A549 (cell line): ENCODE measurements at regions not wholly inside any gene's neighbourhood (a gene's known extent, or its start where the extent isn't known, plus 50 kb on each side); places are given as distances from the start of the nearest gene placed in this dataset.

ENCODE experiments used
- ATAC-seq, 2 experiments: fragments of 200-7000 bp in 1 of 2; fragments of >200 bp in 1 of 2; cut with Nextera tagmentation in 1 of 2; cut with Tn5 transposase in 1 of 2; 3 replicates each; pipeline versions ENCODE4 v1.8.0 to v1.9.1; 2018 to 2020; ENCODE audit warnings: mild to moderate bottlenecking in 1 of 2, moderate library complexity in 1 of 2
- CTCF ChIA-PET: fragments of 300-600 bp; sonication (Branson Sonifier 250); formaldehyde crosslinking; extraction: SDS; loops from one replicate; lab custom pipeline; 2021; ENCODE audit warnings: antibody characterized with exemption, inconsistent platforms; lab: Yijun Ruan, JAX
- POLR2A ChIA-PET: fragments of 350-600 bp; formaldehyde crosslinking; extraction: SDS; loops from one replicate; lab custom pipeline; 2021; ENCODE audit warnings: antibody characterized with exemption, inconsistent platforms; lab: Yijun Ruan, JAX
- DNase-seq, 2 experiments: peaks; one replicate each; pipeline versions ENCODE4 v3.0.0 to v3.0.0-alpha.2; 2011 to 2016; ENCODE audit warnings: low read depth in 1 of 2, low spot score in 1 of 2
- FAIRE-seq: peaks from 2 replicates; lab custom pipeline; 2011; peaks lifted over from hg19 to GRCh38; lab: Jason Lieb, UNC
- H3K27ac ChIP-seq, 2 experiments: fragments of >200 bp; sonication (Bioruptor Twin); formaldehyde crosslinking; 3 replicates each; pipeline ENCODE4 v1.5.1; 2016 to 2017
- H3K4me1 ChIP-seq: fragments of >200 bp; sonication (Bioruptor Twin); formaldehyde crosslinking; 3 replicates; pipeline ENCODE4 v1.6.1; 2016
- H3K4me2 ChIP-seq: fragments of >200 bp; sonication (Bioruptor Twin); formaldehyde crosslinking; 3 replicates; pipeline ENCODE4 v1.6.1; 2016
- H3K4me3 ChIP-seq: fragments of >200 bp; sonication (Bioruptor Twin); formaldehyde crosslinking; 3 replicates; pipeline ENCODE4 v1.5.1; 2016
- H3K9me3 ChIP-seq: fragments of >200 bp; sonication (Bioruptor Twin); formaldehyde crosslinking; 3 replicates; pipeline ENCODE4 v1.6.1; 2016
- CBX8 ChIP-seq: fragments of 200-600 bp; sonication (generic); IDR thresholded peaks from 2 replicates; pipeline ENCODE4 v1.6.1; 2016
- EHF ChIP-seq: fragments of 250-450 bp; sonication (Bioruptor Pico); IDR thresholded peaks from 2 replicates; pipeline ENCODE4 v1.5.0; 2020; ENCODE audit warnings: mild to moderate bottlenecking
- EHMT2 ChIP-seq: fragments of 200-600 bp; sonication (generic); IDR thresholded peaks from 2 replicates; pipeline ENCODE4 v1.6.1; 2016; ENCODE audit warnings: antibody characterized with exemption, low read depth, mild to moderate bottlenecking, moderate library complexity
- EP300 ChIP-seq, 2 experiments: fragments of >200 bp; sonication (Bioruptor Twin); formaldehyde crosslinking; IDR thresholded peaks; 2 replicates in 1 of 2; 3 replicates in 1 of 2; pipeline ENCODE4 v1.6.1; 2016 to 2017
- FOXS1 ChIP-seq: fragments of 250-450 bp; sonication (Bioruptor Pico); IDR thresholded peaks from 2 replicates; pipeline ENCODE4 v1.5.0; 2020; ENCODE audit warnings: mild to moderate bottlenecking, moderate library complexity
- HDAC2 ChIP-seq: fragments of 200-600 bp; sonication (generic); IDR thresholded peaks from 2 replicates; pipeline ENCODE4 v1.6.1; 2016
- HEYL ChIP-seq: fragments of 250-450 bp; sonication (Bioruptor Pico); IDR thresholded peaks from 2 replicates; pipeline ENCODE4 v1.8.0; 2021; ENCODE audit warnings: mild to moderate bottlenecking, moderate library complexity
- HOXB5 ChIP-seq: fragments of 250-450 bp; sonication (Bioruptor Pico); IDR thresholded peaks from 2 replicates; pipeline ENCODE4 v1.5.0; 2020; ENCODE audit warnings: mild to moderate bottlenecking, moderate library complexity
- KDM1A ChIP-seq: fragments of 200-600 bp; sonication (generic); IDR thresholded peaks from 2 replicates; pipeline ENCODE4 v1.6.1; 2016; ENCODE audit warnings: low read depth, mild to moderate bottlenecking
- MAFK ChIP-seq: fragments of 450-650 bp; IDR thresholded peaks from 2 replicates; pipeline ENCODE4 v1.6.1; 2014; ENCODE audit not compliant: partially characterized antibody
- NFE2L2 ChIP-seq: fragments of 150-350 bp; conservative IDR thresholded peaks from 2 replicates; pipeline ENCODE4 v1.6.1; 2014; ENCODE audit warnings: low read length
- POLR2A ChIP-seq: IDR thresholded peaks from 2 replicates; pipeline ENCODE4 v1.6.1; 2012; ENCODE audit warnings: mild to moderate bottlenecking, low read length
- POLR2AphosphoS2 ChIP-seq: conservative IDR thresholded peaks from 2 replicates; pipeline ENCODE4 v1.6.1; 2012; ENCODE audit warnings: low read length, improper control_type of control experiment, inconsistent platforms
- RNF2 ChIP-seq: fragments of 200-600 bp; sonication (generic); IDR thresholded peaks from 2 replicates; pipeline ENCODE4 v1.6.1; 2016; ENCODE audit warnings: low read depth, mild to moderate bottlenecking, antibody characterized with exemption, moderate library complexity, borderline replicate concordance
- TFCP2L1 ChIP-seq: fragments of 250-450 bp; sonication (Bioruptor Pico); IDR thresholded peaks from 2 replicates; pipeline ENCODE4 v1.5.0; 2021; ENCODE audit warnings: mild to moderate bottlenecking
- ZC3H11A ChIP-seq: fragments of 450-650 bp; IDR thresholded peaks from 2 replicates; pipeline ENCODE4 v1.6.1; 2014; ENCODE audit warnings: antibody characterized with exemption, mild to moderate bottlenecking
- ZFP36 ChIP-seq: fragments of 450-650 bp; IDR thresholded peaks from 2 replicates; pipeline ENCODE4 v1.6.1; 2014; ENCODE audit warnings: borderline replicate concordance; ENCODE audit not compliant: partially characterized antibody
- whole genome bisulfite sequencing: methylation state at CpG from one replicate; pipeline ENCODE4 v1.1.6; 2017; ENCODE audit errors: missing lambda C conversion rate; 5-methylcytosine and 5-hydroxymethylcytosine counted together
- TF ChIP-seq, protein P1 (sequence below): IDR thresholded peaks from 2 replicates; pipeline ENCODE4 v1.6.1; 2012
- TF ChIP-seq, protein P2 (sequence below): fragments of 200-600 bp; sonication (generic); IDR thresholded peaks from 2 replicates; pipeline ENCODE4 v1.6.1; 2016; ENCODE audit warnings: antibody characterized with exemption, mild to moderate bottlenecking, moderate library complexity
- TF ChIP-seq, protein P3 (sequence below): fragments of 250-450 bp; sonication (Bioruptor Pico); IDR thresholded peaks from 2 replicates; pipeline ENCODE4 v1.5.0; 2020; ENCODE audit warnings: low read depth, mild to moderate bottlenecking, moderate library complexity
- TF ChIP-seq, protein P4 (sequence below): fragments of >200 bp; sonication (Bioruptor Twin); formaldehyde crosslinking; IDR thresholded peaks from 3 replicates; pipeline ENCODE4 v1.5.1; 2016

DNA sequence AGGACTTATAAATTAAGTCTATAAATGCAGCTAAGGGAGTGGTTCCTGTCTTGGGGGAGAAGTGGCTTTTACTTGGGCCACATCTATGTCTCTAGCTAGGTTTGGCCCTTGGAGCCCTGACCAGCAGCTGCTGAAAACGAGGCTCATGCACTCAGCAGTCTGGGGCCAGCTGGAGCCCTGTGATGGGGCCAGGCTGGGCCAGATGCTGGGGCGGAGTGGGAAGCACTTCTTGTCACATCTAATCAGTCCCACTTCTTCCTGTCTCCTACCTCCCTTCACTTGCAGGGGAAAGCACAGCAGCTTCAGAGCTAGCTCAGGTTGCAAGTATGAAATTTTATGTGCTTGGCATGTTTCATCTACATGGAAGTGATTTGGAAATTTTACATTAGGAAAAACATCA lies 209.9 kb upstream of the ROPN1 start:
- 36% methylated on average over 2 of the region's 2 CpGs for WGBS
- DNase-seq (no peak), ATAC-seq (no peak), FAIRE-seq (no peak)
- CTCF ChIA-PET: interaction anchor here (0.8 kb wide), 1 partner anchor 45 kb away, joined by 3 read pairs; no protein-coding TSS in a partner anchor
- TF ChIP-seq EHMT2 (no peak), POLR2AphosphoS2 (no peak), EP300 (IDR thresholded peaks at IDR 0.05) (no peak), KDM1A (no peak), RNF2 (no peak), HOXB5 (no peak), POLR2A (no peak), NFE2L2 (no peak), CBX8 (no peak), ZC3H11A (no peak), FOXS1 (CRISPR knock-in tag) (no peak)
- TF ChIP-seq, protein P1, sequence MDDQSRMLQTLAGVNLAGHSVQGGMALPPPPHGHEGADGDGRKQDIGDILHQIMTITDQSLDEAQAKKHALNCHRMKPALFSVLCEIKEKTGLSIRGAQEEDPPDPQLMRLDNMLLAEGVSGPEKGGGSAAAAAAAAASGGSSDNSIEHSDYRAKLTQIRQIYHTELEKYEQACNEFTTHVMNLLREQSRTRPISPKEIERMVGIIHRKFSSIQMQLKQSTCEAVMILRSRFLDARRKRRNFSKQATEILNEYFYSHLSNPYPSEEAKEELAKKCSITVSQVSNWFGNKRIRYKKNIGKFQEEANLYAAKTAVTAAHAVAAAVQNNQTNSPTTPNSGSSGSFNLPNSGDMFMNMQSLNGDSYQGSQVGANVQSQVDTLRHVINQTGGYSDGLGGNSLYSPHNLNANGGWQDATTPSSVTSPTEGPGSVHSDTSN: no peak
- TF ChIP-seq, protein P2, sequence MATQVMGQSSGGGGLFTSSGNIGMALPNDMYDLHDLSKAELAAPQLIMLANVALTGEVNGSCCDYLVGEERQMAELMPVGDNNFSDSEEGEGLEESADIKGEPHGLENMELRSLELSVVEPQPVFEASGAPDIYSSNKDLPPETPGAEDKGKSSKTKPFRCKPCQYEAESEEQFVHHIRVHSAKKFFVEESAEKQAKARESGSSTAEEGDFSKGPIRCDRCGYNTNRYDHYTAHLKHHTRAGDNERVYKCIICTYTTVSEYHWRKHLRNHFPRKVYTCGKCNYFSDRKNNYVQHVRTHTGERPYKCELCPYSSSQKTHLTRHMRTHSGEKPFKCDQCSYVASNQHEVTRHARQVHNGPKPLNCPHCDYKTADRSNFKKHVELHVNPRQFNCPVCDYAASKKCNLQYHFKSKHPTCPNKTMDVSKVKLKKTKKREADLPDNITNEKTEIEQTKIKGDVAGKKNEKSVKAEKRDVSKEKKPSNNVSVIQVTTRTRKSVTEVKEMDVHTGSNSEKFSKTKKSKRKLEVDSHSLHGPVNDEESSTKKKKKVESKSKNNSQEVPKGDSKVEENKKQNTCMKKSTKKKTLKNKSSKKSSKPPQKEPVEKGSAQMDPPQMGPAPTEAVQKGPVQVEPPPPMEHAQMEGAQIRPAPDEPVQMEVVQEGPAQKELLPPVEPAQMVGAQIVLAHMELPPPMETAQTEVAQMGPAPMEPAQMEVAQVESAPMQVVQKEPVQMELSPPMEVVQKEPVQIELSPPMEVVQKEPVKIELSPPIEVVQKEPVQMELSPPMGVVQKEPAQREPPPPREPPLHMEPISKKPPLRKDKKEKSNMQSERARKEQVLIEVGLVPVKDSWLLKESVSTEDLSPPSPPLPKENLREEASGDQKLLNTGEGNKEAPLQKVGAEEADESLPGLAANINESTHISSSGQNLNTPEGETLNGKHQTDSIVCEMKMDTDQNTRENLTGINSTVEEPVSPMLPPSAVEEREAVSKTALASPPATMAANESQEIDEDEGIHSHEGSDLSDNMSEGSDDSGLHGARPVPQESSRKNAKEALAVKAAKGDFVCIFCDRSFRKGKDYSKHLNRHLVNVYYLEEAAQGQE: no peak
- no peak overlapping the region for H3K4me3 ChIP-seq
- POLR2A ChIA-PET: interaction anchor here (0.5 kb wide), 1 partner anchor 120 kb away, joined by 3 read pairs; no protein-coding TSS in a partner anchor
- no peaks in the 10 kb centered on the region for H3K4me1 ChIP-seq
- no peaks in the 10 kb centered on the region for H3K9me3 ChIP-seq
- H3K27ac ChIP-seq: no peak overlapping the region
- H3K4me2 ChIP-seq: no peak overlapping the region

DNA sequence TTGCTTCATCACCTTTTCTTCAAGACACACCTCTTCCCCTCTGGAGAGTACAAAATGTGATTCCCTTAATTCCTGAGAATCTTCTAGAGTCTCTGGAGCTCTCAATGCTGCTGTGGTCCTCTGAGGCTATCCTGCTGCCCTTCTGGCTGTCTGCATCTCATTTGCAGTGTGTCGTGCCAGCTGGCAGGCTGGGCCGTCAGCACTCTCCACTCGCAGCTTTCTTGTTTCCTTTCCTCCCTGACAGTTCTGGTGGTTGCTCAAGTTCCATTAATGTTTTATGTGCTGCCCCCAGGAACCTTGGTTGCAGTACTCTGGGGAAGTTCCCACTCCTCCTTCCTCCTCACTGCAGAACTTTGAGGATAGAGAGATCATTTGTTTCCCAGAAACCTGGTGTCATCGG lies 210.8 kb upstream of the ROPN1 start:
- FAIRE-seq: no peak
- ChIA-PET POLR2A (no interaction called here), CTCF (no interaction called here)
- Histone ChIP-seq H3K4me1 (no peaks in the 10 kb centered on the region), H3K4me3 (no peak overlapping the region), H3K9me3 (no peaks in the 10 kb centered on the region), H3K4me2 (no peak overlapping the region), H3K27ac (no peak overlapping the region)
- no peak for DNase-seq
- ATAC-seq: no peak
- TF ChIP-seq, protein P3, sequence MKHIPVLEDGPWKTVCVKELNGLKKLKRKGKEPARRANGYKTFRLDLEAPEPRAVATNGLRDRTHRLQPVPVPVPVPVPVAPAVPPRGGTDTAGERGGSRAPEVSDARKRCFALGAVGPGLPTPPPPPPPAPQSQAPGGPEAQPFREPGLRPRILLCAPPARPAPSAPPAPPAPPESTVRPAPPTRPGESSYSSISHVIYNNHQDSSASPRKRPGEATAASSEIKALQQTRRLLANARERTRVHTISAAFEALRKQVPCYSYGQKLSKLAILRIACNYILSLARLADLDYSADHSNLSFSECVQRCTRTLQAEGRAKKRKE (CRISPR knock-in tag): no peak
- TF ChIP-seq EHF (no peak), HEYL (no peak), HDAC2 (no peak), TFCP2L1 (CRISPR knock-in tag) (no peak), ZFP36 (no peak), MAFK (no peak)
- TF ChIP-seq, protein P4, sequence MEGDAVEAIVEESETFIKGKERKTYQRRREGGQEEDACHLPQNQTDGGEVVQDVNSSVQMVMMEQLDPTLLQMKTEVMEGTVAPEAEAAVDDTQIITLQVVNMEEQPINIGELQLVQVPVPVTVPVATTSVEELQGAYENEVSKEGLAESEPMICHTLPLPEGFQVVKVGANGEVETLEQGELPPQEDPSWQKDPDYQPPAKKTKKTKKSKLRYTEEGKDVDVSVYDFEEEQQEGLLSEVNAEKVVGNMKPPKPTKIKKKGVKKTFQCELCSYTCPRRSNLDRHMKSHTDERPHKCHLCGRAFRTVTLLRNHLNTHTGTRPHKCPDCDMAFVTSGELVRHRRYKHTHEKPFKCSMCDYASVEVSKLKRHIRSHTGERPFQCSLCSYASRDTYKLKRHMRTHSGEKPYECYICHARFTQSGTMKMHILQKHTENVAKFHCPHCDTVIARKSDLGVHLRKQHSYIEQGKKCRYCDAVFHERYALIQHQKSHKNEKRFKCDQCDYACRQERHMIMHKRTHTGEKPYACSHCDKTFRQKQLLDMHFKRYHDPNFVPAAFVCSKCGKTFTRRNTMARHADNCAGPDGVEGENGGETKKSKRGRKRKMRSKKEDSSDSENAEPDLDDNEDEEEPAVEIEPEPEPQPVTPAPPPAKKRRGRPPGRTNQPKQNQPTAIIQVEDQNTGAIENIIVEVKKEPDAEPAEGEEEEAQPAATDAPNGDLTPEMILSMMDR: no peak
- WGBS: 45% methylated on average over 4 of the region's 4 CpGs
